ENCODE measurements at regions not wholly inside any gene's neighbourhood (a gene's known extent, or its start where the extent isn't known, plus 50 kb on each side); places are given as distances from the start of the nearest gene placed in this dataset.

- no peak for TF ChIP-seq CTCF (IDR thresholded peaks at IDR 0.05)
- no peak for TF ChIP-seq POLR2A (IDR thresholded peaks at IDR 0.05)
Measured at GRCh38 chr1:5601516-5601915, 390.7 kb downstream of the NPHP4 start.
